ENCODE measurements at regions not wholly inside any gene's neighbourhood (a gene's known extent, or its start where the extent isn't known, plus 50 kb on each side); places are given as distances from the start of the nearest gene placed in this dataset.
A peak's percentile ranks its signal among the peaks of the same experiment; 100 is the strongest.

DNA sequence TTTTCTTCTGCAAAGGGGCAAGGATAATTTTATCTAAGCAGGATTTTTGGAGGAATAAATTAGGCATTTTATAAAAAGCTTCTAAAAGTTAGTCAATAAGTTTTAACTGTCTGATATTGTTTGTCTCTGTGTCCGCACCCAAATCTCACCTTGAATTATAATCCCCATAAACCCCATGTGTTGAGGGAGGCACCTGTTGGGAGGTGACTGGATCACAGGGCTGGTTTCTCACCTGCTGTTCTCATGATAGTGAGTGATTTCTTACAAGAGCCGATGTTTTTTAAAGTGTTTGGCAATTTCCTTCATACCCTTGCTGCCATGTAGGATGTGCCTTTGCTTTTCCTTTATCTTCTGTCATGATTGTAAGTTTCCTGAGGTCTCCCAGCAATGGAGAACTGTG is 481.4 kb downstream of the GBA3 start:
- peaks cover 3% of the 10 kb centered on the region; the same call in 1 of the 2 replicates for H3K4me1 ChIP-seq (ENCODE audit: control insufficient read depth, insufficient read depth, low read length)
- no peak overlapping the region for H3K4me3 ChIP-seq (ENCODE audit: low read depth, low read length)
- no peaks in the 10 kb centered on the region for H3K36me3 ChIP-seq (ENCODE audit: control insufficient read depth, insufficient read depth, low read length)
- H3K27ac ChIP-seq (ENCODE audit: low read depth, low read length) = no peak overlapping the region
- no peak overlapping the region for H3K9ac ChIP-seq (ENCODE audit: low read depth, low read length)
- H3K27me3 ChIP-seq (ENCODE audit: control insufficient read depth, insufficient read depth, low read length) = no peaks in the 10 kb centered on the region
- no peaks in the 10 kb centered on the region for H3K9me3 ChIP-seq (ENCODE audit: control insufficient read depth, insufficient read depth, low read length)

DNA sequence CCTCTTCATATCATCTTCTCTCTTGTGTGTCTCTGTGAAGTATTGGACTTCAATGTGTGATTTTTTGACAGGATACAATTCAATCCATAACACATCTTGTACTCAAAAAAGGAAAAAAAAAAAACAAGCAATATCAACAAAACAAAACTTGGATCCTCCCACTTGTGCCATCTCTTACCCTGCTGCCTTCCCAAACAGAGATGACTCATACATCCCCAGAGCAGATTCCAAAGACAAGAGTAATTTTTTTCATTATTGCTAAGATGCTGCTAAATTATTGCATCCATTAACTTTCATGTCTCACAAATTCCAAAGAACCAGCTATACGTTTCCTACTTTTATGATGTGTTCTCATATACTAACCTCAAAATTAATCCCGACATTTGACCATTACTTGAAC is 479.2 kb downstream of the GBA3 start:
- Histone ChIP-seq H3K27me3 (ENCODE audit: control insufficient read depth, insufficient read depth, low read length) (no peaks in the 10 kb centered on the region), H3K36me3 (ENCODE audit: control insufficient read depth, insufficient read depth, low read length) (no peaks in the 10 kb centered on the region), H3K9ac (ENCODE audit: low read depth, low read length) (no peak overlapping the region), H3K9me3 (ENCODE audit: control insufficient read depth, insufficient read depth, low read length) (no peaks in the 10 kb centered on the region), H3K4me1 (ENCODE audit: control insufficient read depth, insufficient read depth, low read length) (peaks cover 3% of the 10 kb centered on the region; the same call in 1 of the 2 replicates), H3K4me3 (ENCODE audit: low read depth, low read length) (no peak overlapping the region), H3K27ac (ENCODE audit: low read depth, low read length) (no peak overlapping the region)

DNA sequence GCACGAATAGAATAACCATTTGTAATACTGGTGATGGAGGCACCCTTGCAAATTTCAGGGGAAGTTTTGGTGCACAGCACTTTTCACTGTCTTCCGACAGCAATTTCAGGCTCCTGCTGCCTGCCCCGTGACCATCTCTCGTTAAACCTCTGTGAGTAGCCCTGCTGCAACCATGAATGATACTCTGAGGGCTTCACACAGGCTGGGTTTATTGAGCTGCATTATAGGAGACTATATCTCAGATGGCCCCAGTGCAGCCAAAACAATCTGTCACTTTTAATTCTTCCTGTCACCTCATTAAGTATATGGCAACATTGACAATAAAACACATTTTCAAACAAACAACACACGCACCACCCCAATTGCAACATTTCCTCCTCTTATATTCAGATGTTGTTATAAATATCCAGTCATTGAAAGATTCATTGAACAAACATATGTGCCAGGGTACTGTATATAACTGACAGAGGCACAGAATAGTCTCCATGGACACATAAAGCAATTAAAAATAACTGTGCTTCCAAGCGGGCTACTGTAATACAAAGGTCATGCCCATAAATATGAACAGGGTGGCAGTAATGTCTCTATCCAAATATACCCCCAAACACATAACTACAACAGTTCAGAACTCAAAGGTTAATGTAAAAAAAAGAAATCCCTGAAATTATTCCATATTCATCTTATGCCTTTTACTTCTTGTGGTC is 477.0 kb downstream of the GBA3 start:
- Histone ChIP-seq H3K27me3 (ENCODE audit: control insufficient read depth, insufficient read depth, low read length) (no peaks in the 10 kb centered on the region), H3K36me3 (ENCODE audit: control insufficient read depth, insufficient read depth, low read length) (no peaks in the 10 kb centered on the region), H3K4me3 (ENCODE audit: low read depth, low read length) (no peak overlapping the region), H3K9ac (ENCODE audit: low read depth, low read length) (no peak overlapping the region), H3K9me3 (ENCODE audit: control insufficient read depth, insufficient read depth, low read length) (no peaks in the 10 kb centered on the region), H3K4me1 (ENCODE audit: control insufficient read depth, insufficient read depth, low read length) (peaks cover 3% of the 10 kb centered on the region; the same call in 1 of the 2 replicates), H3K27ac (ENCODE audit: low read depth, low read length) (no peak overlapping the region)

DNA sequence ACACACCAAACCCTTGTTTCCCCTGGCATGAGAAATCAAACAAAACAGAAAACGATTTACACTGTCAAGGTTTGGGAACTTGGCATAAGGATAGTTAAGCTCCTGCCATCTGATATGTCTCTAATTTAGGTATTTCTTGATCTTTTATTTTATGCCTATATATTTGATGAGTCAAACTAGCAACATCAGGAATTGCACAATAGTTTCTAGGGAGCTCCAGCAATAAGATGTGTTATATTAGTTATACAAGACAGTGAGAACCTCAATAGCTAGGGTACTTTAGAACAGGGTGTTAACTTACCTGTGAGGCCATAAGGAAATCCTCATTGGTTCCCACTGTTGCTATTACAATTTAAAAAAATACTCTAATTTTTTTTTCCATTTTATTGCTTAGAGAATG is 474.2 kb downstream of the GBA3 start:
- Histone ChIP-seq H3K27ac (ENCODE audit: low read depth, low read length) (no peak overlapping the region), H3K27me3 (ENCODE audit: control insufficient read depth, insufficient read depth, low read length) (no peaks in the 10 kb centered on the region), H3K4me1 (ENCODE audit: control insufficient read depth, insufficient read depth, low read length) (peaks cover 24% of the 10 kb centered on the region), H3K4me3 (ENCODE audit: low read depth, low read length) (no peak overlapping the region), H3K9me3 (ENCODE audit: control insufficient read depth, insufficient read depth, low read length) (no peaks in the 10 kb centered on the region), H3K9ac (ENCODE audit: low read depth, low read length) (no peak overlapping the region), H3K36me3 (ENCODE audit: control insufficient read depth, insufficient read depth, low read length) (no peaks in the 10 kb centered on the region)

DNA sequence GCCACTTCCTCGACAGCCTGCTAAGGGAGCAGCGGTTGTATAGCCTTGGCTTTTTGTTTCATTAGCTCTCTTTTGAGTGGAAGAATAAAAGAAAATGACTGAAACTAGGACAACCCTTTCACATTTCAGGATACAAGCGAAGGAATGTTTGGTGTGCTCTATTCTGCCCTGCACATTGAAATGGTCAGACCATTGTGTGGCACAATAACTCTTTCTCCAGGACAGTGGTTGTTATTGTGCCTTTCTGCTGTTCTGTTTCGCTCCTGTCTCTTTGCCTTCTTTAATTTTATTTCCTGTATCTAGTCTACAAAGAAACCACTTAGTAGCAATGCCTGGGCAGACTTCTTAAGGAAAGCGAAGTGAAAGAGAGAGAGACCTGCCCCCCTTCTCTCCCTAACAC is 473.7 kb downstream of the GBA3 start:
- no peaks in the 10 kb centered on the region for H3K36me3 ChIP-seq (ENCODE audit: control insufficient read depth, insufficient read depth, low read length)
- H3K9ac ChIP-seq (ENCODE audit: low read depth, low read length) = no peak overlapping the region
- no peaks in the 10 kb centered on the region for H3K9me3 ChIP-seq (ENCODE audit: control insufficient read depth, insufficient read depth, low read length)
- peaks cover 29% of the 10 kb centered on the region for H3K4me1 ChIP-seq (ENCODE audit: control insufficient read depth, insufficient read depth, low read length)
- no peak overlapping the region for H3K27ac ChIP-seq (ENCODE audit: low read depth, low read length)
- no peak overlapping the region for H3K4me3 ChIP-seq (ENCODE audit: low read depth, low read length)
- H3K27me3 ChIP-seq (ENCODE audit: control insufficient read depth, insufficient read depth, low read length) = no peaks in the 10 kb centered on the region

DNA sequence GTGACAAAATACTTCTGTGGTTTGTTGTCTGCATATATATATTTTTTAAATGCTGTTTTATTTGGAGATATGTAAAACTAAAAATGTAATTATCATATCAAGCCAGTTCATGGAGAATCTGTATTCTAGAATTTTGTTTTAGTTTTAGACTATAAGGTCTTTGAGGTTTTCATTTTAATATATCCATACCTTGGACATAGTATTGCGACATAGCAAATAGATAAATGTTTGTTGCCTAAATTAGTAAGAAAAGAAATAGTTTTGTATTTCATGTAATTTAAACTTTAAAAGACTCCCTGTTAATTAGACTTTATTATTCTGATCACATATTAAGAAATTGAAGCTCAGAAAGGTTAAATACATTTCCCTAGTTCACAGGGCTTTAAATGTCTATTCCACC is 472.9 kb downstream of the GBA3 start:
- Histone ChIP-seq H3K27me3 (ENCODE audit: control insufficient read depth, insufficient read depth, low read length) (no peaks in the 10 kb centered on the region), H3K4me3 (ENCODE audit: low read depth, low read length) (no peak overlapping the region), H3K9me3 (ENCODE audit: control insufficient read depth, insufficient read depth, low read length) (no peaks in the 10 kb centered on the region), H3K36me3 (ENCODE audit: control insufficient read depth, insufficient read depth, low read length) (no peaks in the 10 kb centered on the region), H3K4me1 (ENCODE audit: control insufficient read depth, insufficient read depth, low read length) (peaks cover 29% of the 10 kb centered on the region), H3K9ac (ENCODE audit: low read depth, low read length) (no peak overlapping the region), H3K27ac (ENCODE audit: low read depth, low read length) (no peak overlapping the region)

DNA sequence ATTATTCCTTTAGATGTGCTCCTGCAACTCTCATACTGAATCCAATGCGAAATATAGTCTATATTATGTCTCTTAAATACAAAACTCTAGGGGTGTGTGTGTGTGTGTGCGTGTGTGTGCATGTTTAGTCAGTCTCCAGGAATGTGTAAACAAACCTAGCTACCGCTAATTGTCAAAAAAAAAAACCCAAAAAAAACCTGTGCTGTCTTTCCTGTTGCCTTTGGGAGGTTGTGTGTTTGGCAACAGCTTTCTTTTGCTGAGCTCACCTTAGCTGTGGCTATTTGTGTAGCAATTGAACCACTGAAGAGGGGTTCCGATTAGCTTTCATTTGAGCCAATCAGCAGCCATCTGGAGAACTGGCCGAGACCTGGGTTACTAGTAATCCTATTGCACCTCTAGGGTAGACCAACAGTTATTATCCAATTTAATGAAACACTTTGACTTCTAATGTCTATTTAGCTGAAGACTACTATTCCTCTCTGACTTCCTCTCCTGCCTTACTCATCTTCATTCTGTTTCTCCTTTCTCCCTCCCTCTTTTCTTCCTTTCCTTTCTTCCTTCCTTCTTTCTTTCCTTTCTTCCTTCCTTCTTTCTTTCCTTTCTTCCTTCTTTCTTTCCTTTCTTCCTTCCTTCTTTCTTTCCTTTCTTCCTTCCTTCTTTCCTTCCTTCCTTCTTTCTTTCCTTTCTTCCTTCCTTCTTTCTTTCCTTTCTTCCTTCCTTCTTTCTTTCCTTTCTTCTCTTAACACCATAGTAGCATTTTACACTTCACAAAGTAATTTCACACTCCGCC is 471.1 kb downstream of the GBA3 start:
- Histone ChIP-seq H3K27me3 (ENCODE audit: control insufficient read depth, insufficient read depth, low read length) (no peaks in the 10 kb centered on the region), H3K9me3 (ENCODE audit: control insufficient read depth, insufficient read depth, low read length) (no peaks in the 10 kb centered on the region), H3K4me1 (ENCODE audit: control insufficient read depth, insufficient read depth, low read length) (peaks cover 29% of the 10 kb centered on the region), H3K36me3 (ENCODE audit: control insufficient read depth, insufficient read depth, low read length) (no peaks in the 10 kb centered on the region), H3K4me3 (ENCODE audit: low read depth, low read length) (no peak overlapping the region), H3K27ac (ENCODE audit: low read depth, low read length) (peak overlapping the region; percentile 42), H3K9ac (ENCODE audit: low read depth, low read length) (no peak overlapping the region)

DNA sequence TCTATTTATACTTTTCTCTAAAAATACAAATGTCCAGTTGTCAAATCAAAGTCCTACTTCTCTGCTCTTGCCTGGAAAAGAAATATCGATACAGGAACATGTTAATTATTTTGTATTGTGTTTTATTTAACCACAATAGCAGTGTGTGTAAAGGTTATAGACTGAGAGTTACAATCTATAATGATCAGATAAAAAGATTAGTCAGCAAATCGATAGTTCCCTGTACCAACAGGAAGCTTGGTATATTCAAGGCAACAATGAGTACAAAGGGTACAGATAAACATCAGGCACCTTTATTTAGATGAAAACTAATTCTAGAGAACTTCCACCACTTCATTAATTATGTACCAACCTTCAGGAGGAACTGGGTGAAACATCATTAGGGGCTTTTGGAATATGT is 469.5 kb downstream of the GBA3 start:
- Histone ChIP-seq H3K27ac (ENCODE audit: low read depth, low read length) (peak overlapping the region; percentile 64), H3K4me3 (ENCODE audit: low read depth, low read length) (no peak overlapping the region), H3K4me1 (ENCODE audit: control insufficient read depth, insufficient read depth, low read length) (peaks cover 29% of the 10 kb centered on the region), H3K9me3 (ENCODE audit: control insufficient read depth, insufficient read depth, low read length) (no peaks in the 10 kb centered on the region), H3K9ac (ENCODE audit: low read depth, low read length) (no peak overlapping the region), H3K27me3 (ENCODE audit: control insufficient read depth, insufficient read depth, low read length) (no peaks in the 10 kb centered on the region), H3K36me3 (ENCODE audit: control insufficient read depth, insufficient read depth, low read length) (no peaks in the 10 kb centered on the region)

DNA sequence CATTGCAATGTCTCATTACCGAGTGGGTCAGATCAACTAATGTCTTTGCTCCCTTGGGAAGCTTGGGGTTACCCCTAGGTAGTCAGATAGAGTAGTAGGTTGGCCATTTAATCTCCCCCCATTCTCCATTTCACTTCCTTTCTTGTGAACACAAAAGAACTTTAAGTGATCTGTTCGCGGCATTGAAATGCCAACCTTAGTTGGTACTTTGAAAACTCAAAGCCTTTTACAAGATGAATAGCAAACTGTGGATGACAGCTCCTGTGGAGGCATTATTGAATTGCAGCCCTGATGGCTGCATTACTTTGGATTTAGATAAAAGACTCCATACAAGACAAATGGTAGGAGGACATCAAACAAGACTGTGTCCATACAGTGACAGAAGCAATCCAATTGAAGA is 469.1 kb downstream of the GBA3 start:
- Histone ChIP-seq H3K27ac (ENCODE audit: low read depth, low read length) (peak overlapping the region; percentile 64), H3K4me3 (ENCODE audit: low read depth, low read length) (no peak overlapping the region), H3K36me3 (ENCODE audit: control insufficient read depth, insufficient read depth, low read length) (no peaks in the 10 kb centered on the region), H3K9ac (ENCODE audit: low read depth, low read length) (no peak overlapping the region), H3K4me1 (ENCODE audit: control insufficient read depth, insufficient read depth, low read length) (peaks cover 29% of the 10 kb centered on the region), H3K27me3 (ENCODE audit: control insufficient read depth, insufficient read depth, low read length) (no peaks in the 10 kb centered on the region), H3K9me3 (ENCODE audit: control insufficient read depth, insufficient read depth, low read length) (no peaks in the 10 kb centered on the region)

DNA sequence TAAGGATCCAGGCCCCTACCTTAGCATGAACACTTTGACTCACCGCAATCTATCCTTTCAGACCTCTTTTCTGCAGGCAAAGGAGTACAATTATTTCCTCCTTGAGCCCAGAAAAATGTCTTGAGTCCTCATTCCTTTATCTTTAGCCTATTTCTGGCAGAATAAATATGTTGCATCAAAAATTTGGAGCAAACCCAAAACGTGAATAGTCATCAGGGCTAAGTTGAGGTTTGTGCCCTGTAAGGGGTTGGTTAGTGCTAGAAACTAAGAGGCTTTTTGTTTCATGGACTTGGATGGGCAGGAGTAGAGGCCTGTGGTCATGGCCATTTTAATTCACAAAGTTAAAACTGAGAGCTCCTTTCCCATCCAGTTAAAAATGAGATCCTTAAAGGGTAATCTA is 460.3 kb downstream of the GBA3 start:
- Histone ChIP-seq H3K4me1 (ENCODE audit: control insufficient read depth, insufficient read depth, low read length) (peaks cover 31% of the 10 kb centered on the region), H3K27me3 (ENCODE audit: control insufficient read depth, insufficient read depth, low read length) (no peaks in the 10 kb centered on the region), H3K27ac (ENCODE audit: low read depth, low read length) (no peak overlapping the region), H3K9me3 (ENCODE audit: control insufficient read depth, insufficient read depth, low read length) (no peaks in the 10 kb centered on the region), H3K4me3 (ENCODE audit: low read depth, low read length) (no peak overlapping the region), H3K36me3 (ENCODE audit: control insufficient read depth, insufficient read depth, low read length) (no peaks in the 10 kb centered on the region), H3K9ac (ENCODE audit: low read depth, low read length) (no peak overlapping the region)

DNA sequence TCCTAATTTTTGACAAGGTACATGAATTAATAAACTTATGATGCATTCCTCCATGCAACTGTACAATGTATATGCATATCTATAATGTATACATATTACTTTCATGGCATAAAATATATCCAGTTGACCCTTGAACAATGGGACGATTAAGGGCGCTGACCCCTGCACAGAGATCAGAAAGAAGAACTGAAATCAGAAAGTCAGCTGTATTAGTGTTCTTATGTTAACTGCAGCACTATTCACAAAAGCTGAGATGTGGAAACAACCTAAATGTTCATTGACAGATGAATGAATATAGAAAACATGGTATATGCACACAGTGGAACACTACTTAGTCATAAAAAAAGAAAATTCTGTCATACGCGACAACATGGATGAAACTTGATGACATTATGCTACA is 457.1 kb downstream of the GBA3 start:
- Histone ChIP-seq H3K27me3 (ENCODE audit: control insufficient read depth, insufficient read depth, low read length) (no peaks in the 10 kb centered on the region), H3K9ac (ENCODE audit: low read depth, low read length) (no peak overlapping the region), H3K4me1 (ENCODE audit: control insufficient read depth, insufficient read depth, low read length) (peaks cover 15% of the 10 kb centered on the region), H3K27ac (ENCODE audit: low read depth, low read length) (no peak overlapping the region), H3K36me3 (ENCODE audit: control insufficient read depth, insufficient read depth, low read length) (no peaks in the 10 kb centered on the region), H3K4me3 (ENCODE audit: low read depth, low read length) (no peak overlapping the region), H3K9me3 (ENCODE audit: control insufficient read depth, insufficient read depth, low read length) (no peaks in the 10 kb centered on the region)

All from HUES48 (cell line).